ENCODE measurements at regions not wholly inside any gene's neighbourhood (a gene's known extent, or its start where the extent isn't known, plus 50 kb on each side); places are given as distances from the start of the nearest gene placed in this dataset.

GRCh38 chr2:204228169-204228886 lies 291.8 kb downstream of the ICOS start:
- no peak for DNase-seq (ENCODE audit: low read depth)
- no peak overlapping the region for H3K4me3 ChIP-seq (ENCODE audit: low read length)
- TF ChIP-seq, protein P1, sequence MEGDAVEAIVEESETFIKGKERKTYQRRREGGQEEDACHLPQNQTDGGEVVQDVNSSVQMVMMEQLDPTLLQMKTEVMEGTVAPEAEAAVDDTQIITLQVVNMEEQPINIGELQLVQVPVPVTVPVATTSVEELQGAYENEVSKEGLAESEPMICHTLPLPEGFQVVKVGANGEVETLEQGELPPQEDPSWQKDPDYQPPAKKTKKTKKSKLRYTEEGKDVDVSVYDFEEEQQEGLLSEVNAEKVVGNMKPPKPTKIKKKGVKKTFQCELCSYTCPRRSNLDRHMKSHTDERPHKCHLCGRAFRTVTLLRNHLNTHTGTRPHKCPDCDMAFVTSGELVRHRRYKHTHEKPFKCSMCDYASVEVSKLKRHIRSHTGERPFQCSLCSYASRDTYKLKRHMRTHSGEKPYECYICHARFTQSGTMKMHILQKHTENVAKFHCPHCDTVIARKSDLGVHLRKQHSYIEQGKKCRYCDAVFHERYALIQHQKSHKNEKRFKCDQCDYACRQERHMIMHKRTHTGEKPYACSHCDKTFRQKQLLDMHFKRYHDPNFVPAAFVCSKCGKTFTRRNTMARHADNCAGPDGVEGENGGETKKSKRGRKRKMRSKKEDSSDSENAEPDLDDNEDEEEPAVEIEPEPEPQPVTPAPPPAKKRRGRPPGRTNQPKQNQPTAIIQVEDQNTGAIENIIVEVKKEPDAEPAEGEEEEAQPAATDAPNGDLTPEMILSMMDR (IDR thresholded peaks at IDR 0.05; ENCODE audit: insufficient read depth, low read depth, low read length, missing control alignments): no peak

GRCh38 chr2:204234248-204234647 lies 297.7 kb downstream of the ICOS start:
- TF ChIP-seq, protein P1 (IDR thresholded peaks at IDR 0.05; ENCODE audit: insufficient read depth, low read depth, low read length, missing control alignments): no peak
- no peak for DNase-seq (ENCODE audit: low read depth)
- H3K4me3 ChIP-seq (ENCODE audit: low read length): no peak overlapping the region

DNA sequence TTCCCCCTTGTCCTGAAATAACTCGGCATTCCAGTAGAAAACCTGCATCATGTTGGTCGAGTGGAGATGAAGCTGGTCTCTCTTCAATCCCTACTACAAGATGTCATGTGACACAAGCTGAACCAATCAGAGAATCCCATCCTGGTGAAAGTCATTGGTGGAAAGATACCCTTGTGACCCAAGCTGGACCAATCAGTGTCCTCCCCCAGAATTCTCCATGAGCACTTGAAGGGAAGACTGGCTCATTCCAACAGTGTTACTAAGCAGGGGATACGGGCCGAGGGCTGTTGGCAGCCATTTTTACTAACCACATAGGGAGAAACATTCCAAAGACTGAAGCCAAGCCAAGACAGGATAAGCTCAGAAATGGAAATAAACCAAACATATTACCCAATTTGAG lies 298.3 kb downstream of the ICOS start:
- TF ChIP-seq, protein P1 (IDR thresholded peaks at IDR 0.05; ENCODE audit: insufficient read depth, low read depth, low read length, missing control alignments): no peak
- no peak overlapping the region for H3K4me3 ChIP-seq (ENCODE audit: low read length)
- DNase-seq (ENCODE audit: low read depth): no peak

- no peak for DNase-seq (ENCODE audit: low read depth)
Observed at GRCh38 chr2:204237416-204237815, 300.9 kb downstream of the ICOS start.

DNA sequence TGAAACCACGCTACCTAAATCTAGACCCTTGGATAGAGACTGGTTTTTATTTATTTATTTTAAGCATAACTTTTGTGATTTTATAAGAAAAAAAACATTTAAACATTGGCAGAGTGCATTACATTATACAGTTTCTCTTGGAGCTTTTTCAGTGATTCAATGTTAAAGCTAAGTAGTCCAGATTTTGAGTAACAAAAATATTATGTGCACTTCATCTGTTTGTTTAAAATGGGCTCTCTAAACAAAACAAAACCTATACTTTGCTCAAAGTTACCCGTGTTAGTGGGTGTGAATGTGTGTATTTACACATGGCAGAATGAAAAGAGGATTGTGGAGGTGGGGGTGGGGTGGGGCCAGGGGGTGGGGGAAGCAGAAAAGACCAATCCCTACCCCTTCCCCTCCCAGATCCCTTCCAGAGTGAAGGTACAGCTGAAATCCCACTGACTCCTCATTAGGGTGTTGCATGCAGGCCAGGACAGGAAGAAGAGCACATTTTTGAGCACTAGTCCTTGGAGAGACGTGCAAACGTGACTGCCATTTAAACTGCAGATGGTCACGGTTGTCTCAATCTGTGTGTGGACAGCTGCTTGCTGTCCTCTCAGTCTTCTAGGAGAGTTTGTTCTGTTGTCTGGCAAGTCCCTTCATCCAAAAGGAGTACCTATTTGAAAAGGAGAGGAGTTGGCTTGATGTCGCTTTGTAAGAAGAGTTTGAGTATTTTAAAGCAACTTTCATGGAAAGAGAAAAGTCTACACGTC lies 303.0 kb downstream of the ICOS start:
- TF ChIP-seq, protein P1 (IDR thresholded peaks at IDR 0.05; ENCODE audit: insufficient read depth, low read depth, low read length, missing control alignments): no peak
- no peak for DNase-seq (ENCODE audit: low read depth)
- H3K4me3 ChIP-seq (ENCODE audit: low read length): no peak overlapping the region

More at GRCh38 chr2:204237416-204237815, 300.9 kb downstream of the ICOS start:
- H3K4me3 ChIP-seq (ENCODE audit: low read length): no peak overlapping the region
- TF ChIP-seq, protein P1 (IDR thresholded peaks at IDR 0.05; ENCODE audit: insufficient read depth, low read depth, low read length, missing control alignments): no peak

GRCh38 chr2:204240961-204241360 lies 304.3 kb upstream of the PARD3B start:
- TF ChIP-seq, protein P1 (IDR thresholded peaks at IDR 0.05; ENCODE audit: insufficient read depth, low read depth, low read length, missing control alignments): no peak
- H3K4me3 ChIP-seq (ENCODE audit: low read length): no peak overlapping the region
- DNase-seq (ENCODE audit: low read depth): no peak

All from epithelial cell of esophagus (primary cell).